Activated CD8-positive, alpha-beta memory T cell treated with anti-CD3 and anti-CD28 coated beads, Interleukin-2, amount 10 ng/mL, durations not matched to agents 7 days and 5 days (primary cell): ENCODE measurements at regions not wholly inside any gene's neighbourhood (a gene's known extent, or its start where the extent isn't known, plus 50 kb on each side); places are given as distances from the start of the nearest gene placed in this dataset.

Experiments used
- ATAC-seq: fragments of 150-1000 bp; cut with Tn5 transposase; one replicate; pipeline ENCODE4 v1.10.0; 2021; ENCODE audit warnings: moderate library complexity
- CTCF ChIA-PET: fragments of 350-600 bp; sonication (Branson Sonifier 250); formaldehyde crosslinking; loops from one replicate; lab custom pipeline; 2021; ENCODE audit warnings: antibody characterized with exemption; lab: Charles Lee
- DNase-seq: peaks from one replicate; pipeline ENCODE4 v3.0.0-alpha.2; 2020
- H3K27ac Mint-ChIP-seq: one replicate; pipeline ENCODE4 v1.8.0; 2021; ENCODE audit warnings: mild to moderate bottlenecking, mixed read lengths
- H3K27me3 Mint-ChIP-seq: one replicate; pipeline ENCODE4 v1.8.0; 2021; ENCODE audit warnings: mixed read lengths
- H3K36me3 Mint-ChIP-seq: one replicate; pipeline ENCODE4 v1.8.0; 2021; ENCODE audit warnings: mild to moderate bottlenecking, mixed read lengths
- H3K4me1 Mint-ChIP-seq: one replicate; pipeline ENCODE4 v1.8.0; 2021; ENCODE audit warnings: mixed read lengths
- H3K4me3 Mint-ChIP-seq: one replicate; pipeline ENCODE4 v1.8.0; 2021; ENCODE audit warnings: mild to moderate bottlenecking, moderate library complexity, mixed read lengths
- H3K9me3 Mint-ChIP-seq: one replicate; pipeline ENCODE4 v1.8.0; 2022; ENCODE audit warnings: low read depth, mixed read lengths

DNA sequence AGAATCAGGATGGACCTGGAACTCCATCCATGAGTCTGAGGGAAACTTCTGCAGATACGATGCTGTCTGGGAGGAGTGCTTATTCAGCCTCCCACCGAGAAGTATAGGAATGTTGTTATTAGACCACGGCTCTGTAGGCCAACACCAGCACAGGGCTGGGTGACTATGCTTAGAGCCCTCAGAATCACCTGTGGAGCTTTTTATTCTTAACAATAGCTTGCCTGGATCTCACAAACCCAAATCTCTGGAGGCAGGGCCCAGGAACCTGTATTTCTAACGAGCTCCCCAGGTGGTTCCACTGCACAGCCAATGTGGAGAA is 55.6 kb upstream of the ARID5B start:
- CTCF ChIA-PET = interaction anchor here (0.8 kb wide), 1 partner anchor 11 kb away, joined by 3 read pairs; no protein-coding TSS in a partner anchor
- ATAC-seq = no peak
- peaks cover 8% of the 10 kb centered on the region for H3K4me1 Mint-ChIP-seq

DNA sequence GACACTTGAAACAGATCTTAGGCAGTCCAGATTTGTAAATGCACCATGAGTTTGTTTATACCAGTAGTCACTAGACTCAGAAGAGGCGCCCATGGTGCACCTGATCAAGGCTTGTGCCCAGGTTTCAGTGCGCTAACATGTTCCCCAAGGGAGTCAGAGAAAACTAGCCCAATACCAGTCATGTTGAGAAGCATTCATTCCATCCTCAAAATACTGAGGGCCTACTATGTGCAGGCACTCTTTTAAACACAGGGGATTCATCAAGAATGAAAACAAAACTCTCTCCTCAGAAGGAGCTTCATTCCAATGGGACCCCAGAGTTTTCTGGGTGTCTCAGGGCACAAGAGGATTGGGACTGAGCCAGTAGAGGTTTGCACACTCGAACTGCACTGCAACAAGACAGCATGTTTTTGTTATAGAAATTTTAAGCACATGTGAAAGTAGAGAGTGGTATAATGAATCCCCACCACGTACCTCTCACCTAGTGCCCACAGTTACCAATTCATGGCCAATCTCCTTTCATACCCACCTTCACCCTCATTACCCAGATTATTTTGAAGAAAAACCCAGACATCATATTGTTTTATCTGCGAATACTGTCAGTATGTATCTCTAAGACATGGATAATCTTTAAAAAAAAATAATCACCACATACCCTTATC is 55.0 kb upstream of the ARID5B start:
- Mint-ChIP-seq H3K27ac (no peak overlapping the region), H3K4me1 (peaks cover 8% of the 10 kb centered on the region), H3K36me3 (peaks cover 3% of the 10 kb centered on the region), H3K4me3 (no peak overlapping the region), H3K27me3 (no peaks in the 10 kb centered on the region), H3K9me3 (no peaks in the 10 kb centered on the region)
- no peak for DNase-seq
- no peak for ATAC-seq
- CTCF ChIA-PET = interaction anchor here (1.4 kb wide), 1 partner anchor 10 kb away, joined by 6 read pairs; no protein-coding TSS in a partner anchor

More for the DNA sequence above, 55.6 kb upstream of the ARID5B start:
- no peak overlapping the region for H3K4me3 Mint-ChIP-seq
- H3K9me3 Mint-ChIP-seq = no peaks in the 10 kb centered on the region
- H3K36me3 Mint-ChIP-seq = no peaks in the 10 kb centered on the region
- DNase-seq = no peak
- H3K27ac Mint-ChIP-seq = no peak overlapping the region
- H3K27me3 Mint-ChIP-seq = no peaks in the 10 kb centered on the region

DNA sequence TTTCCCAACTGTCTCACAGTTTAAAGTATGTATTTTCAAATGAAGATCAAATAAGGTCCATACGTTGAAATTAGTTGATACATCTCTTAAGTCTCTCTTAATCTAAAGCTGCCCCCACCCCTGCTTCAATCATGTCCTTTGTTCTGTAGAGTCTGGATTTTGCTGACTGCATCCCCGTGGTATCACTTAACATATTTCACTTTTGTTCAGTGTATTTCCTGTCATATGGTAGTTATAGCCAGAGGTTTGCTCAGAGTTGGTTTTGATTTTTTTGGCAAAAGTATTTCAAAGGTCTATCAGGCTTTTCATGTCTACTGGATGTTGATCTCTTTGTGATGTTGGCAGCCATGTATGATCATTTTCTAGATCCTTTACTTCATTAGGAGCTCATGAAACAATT is 54.4 kb upstream of the ARID5B start:
- DNase-seq (no peak), ATAC-seq (no peak)
- H3K9me3 Mint-ChIP-seq = no peaks in the 10 kb centered on the region
- CTCF ChIA-PET = interaction anchor here (1.4 kb wide), 1 partner anchor 11 kb away, joined by 6 read pairs; no protein-coding TSS in a partner anchor
- H3K4me3 Mint-ChIP-seq = no peak overlapping the region
- peaks cover 8% of the 10 kb centered on the region for H3K4me1 Mint-ChIP-seq
- H3K27me3 Mint-ChIP-seq = no peaks in the 10 kb centered on the region
- H3K27ac Mint-ChIP-seq = no peak overlapping the region
- H3K36me3 Mint-ChIP-seq = peaks cover 3% of the 10 kb centered on the region

DNA sequence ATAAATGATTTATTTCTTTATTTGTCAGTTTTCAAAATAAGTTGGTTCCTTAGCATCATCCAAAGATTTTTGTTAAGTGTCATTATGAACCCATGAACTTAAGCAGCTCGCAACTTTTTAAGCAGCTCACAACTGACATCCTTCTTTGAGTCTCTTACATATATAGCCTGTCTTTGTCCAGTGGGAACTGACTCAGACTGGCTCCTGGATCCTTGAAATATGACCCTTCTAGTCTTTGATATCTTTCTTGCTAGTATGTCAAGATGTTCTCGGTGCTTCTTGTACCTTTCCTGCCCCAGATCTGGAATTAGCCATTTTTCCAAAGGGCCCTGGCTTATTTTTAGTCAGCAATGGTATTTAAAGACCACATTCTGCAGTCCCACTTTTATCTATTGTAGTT is 53.9 kb upstream of the ARID5B start:
- Mint-ChIP-seq H3K9me3 (no peaks in the 10 kb centered on the region), H3K27me3 (no peaks in the 10 kb centered on the region), H3K27ac (no peak overlapping the region), H3K4me3 (no peak overlapping the region), H3K36me3 (peaks cover 3% of the 10 kb centered on the region), H3K4me1 (peaks cover 8% of the 10 kb centered on the region)
- DNase-seq (no peak), ATAC-seq (no peak)
- CTCF ChIA-PET = interaction anchor here (1.4 kb wide), 1 partner anchor 12 kb away, joined by 6 read pairs; no protein-coding TSS in a partner anchor

DNA sequence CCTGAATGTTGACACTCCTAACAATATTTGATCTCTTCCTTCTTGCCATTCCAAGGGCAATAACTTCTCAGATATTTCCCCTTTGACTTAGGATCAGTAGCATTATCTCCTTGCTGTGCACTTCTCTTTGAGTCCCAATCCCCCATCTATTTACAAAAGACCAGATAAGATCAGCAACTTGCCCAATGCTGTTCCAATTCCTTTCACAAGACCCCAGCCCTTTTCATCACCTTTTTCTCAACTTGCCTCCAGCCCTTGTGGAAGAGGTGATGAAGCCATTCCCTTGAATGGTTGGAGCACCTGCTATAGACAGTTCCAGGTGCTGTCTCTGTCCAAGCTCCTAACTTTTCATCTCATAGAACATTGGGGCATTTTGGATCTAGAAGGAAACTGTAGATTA is 51.1 kb upstream of the ARID5B start:
- Mint-ChIP-seq H3K27me3 (no peaks in the 10 kb centered on the region), H3K4me1 (peaks cover 8% of the 10 kb centered on the region), H3K4me3 (no peak overlapping the region), H3K36me3 (peaks cover 3% of the 10 kb centered on the region), H3K27ac (no peak overlapping the region), H3K9me3 (no peaks in the 10 kb centered on the region)
- CTCF ChIA-PET = no interaction called here
- no peak for DNase-seq
- no peak for ATAC-seq
